ENCODE measurements at regions not wholly inside any gene's neighbourhood (a gene's known extent, or its start where the extent isn't known, plus 50 kb on each side); places are given as distances from the start of the nearest gene placed in this dataset.
A peak's percentile ranks its signal among the peaks of the same experiment; 100 is the strongest.

- DNase-seq (ENCODE audit: extremely low spot score): peak; percentile 38
- CTCF ChIA-PET: interaction anchor here (0.6 to 1.4 kb wide), 3 partner anchors 9 to 163 kb away, joined by 3 to 4 read pairs (median 3); no protein-coding TSS in a partner anchor
- POLR2A ChIA-PET: no interaction called here
These were observed 111.4 kb downstream of the UTP18 start for GRCh38 chr17:51371732-51372151.

GRCh38 chr17:51372345-51373004 is 112.1 kb downstream of the UTP18 start:
- DNase-seq (ENCODE audit: extremely low spot score): peak; percentile 28
- TF ChIP-seq CTCF (IDR thresholded peaks at IDR 0.05; ENCODE audit: control extremely low read depth, extremely low read depth, low read depth, missing control alignments): no peak

More at GRCh38 chr17:51371732-51372151, 111.4 kb downstream of the UTP18 start:
- TF ChIP-seq CTCF (IDR thresholded peaks at IDR 0.05; ENCODE audit: control extremely low read depth, extremely low read depth, low read depth, missing control alignments): peak; percentile 45

GRCh38 chr17:51373489-51374152 is 113.3 kb downstream of the UTP18 start:
- POLR2A ChIA-PET: no interaction called here

More at GRCh38 chr17:51372345-51373004, 112.1 kb downstream of the UTP18 start:
- CTCF ChIA-PET: interaction anchor here (0.6 to 1.4 kb wide), 3 partner anchors 8 to 163 kb away, joined by 3 to 4 read pairs (median 3); no protein-coding TSS in a partner anchor
- POLR2A ChIA-PET: no interaction called here

GRCh38 chr17:51374209-51374608 is 113.9 kb downstream of the UTP18 start:
- ChIA-PET CTCF (interaction anchor here (1.1 to 1.4 kb wide), 3 partner anchors 11 to 19 kb away, joined by 3 read pairs; no protein-coding TSS in a partner anchor), POLR2A (no interaction called here)
- no peak for TF ChIP-seq CTCF (IDR thresholded peaks at IDR 0.05; ENCODE audit: control extremely low read depth, extremely low read depth, low read depth, missing control alignments)

More at GRCh38 chr17:51373489-51374152, 113.3 kb downstream of the UTP18 start:
- CTCF ChIA-PET: interaction anchor here (1.1 to 1.4 kb wide), 3 partner anchors 11 to 20 kb away, joined by 3 read pairs; no protein-coding TSS in a partner anchor
- no peak for TF ChIP-seq CTCF (IDR thresholded peaks at IDR 0.05; ENCODE audit: control extremely low read depth, extremely low read depth, low read depth, missing control alignments)
- no peak for DNase-seq (ENCODE audit: extremely low spot score)

DNA sequence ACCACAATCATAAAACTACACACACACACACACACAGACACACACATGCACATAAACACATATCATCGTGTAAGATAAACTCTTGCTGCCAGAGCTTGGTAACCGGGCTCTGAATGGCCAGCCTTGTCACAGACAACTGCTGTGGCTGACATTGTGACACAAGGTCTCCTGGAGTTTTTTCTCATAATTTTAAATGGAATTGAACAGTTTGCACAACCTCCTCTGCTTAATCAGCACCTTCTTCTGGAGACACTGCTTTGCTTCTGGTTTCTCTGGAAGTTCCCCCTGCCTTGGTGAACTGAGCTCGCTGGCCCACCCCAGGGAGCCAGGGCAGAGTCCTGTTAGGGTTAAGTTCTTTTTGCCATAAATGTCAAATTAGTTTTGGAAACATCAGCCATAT is 115.4 kb downstream of the UTP18 start:
- no peak for DNase-seq (ENCODE audit: extremely low spot score)
- ChIA-PET CTCF (no interaction called here), POLR2A (no interaction called here)
- no peak for TF ChIP-seq CTCF (IDR thresholded peaks at IDR 0.05; ENCODE audit: control extremely low read depth, extremely low read depth, low read depth, missing control alignments)

More at GRCh38 chr17:51374209-51374608, 113.9 kb downstream of the UTP18 start:
- no peak for DNase-seq (ENCODE audit: extremely low spot score)

DNA sequence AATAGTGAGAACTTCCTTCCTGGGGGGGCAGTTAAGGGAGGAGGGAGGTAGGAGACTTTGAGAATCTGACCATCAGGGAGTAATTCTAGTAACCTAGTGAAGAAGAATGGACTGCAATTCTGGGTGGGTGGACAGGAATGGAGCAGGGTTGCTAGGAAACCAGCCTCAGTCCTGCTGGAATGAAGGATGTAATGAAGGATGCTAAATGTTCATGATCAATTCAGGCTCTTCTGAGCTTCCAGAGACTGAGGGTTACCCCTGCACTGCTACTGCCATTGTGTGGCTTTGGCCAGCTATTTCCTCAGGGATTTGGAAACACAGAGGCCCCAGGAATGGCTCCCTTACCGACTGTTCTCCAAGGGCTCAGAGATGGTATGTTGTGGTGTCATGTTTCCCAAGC is 116.4 kb downstream of the UTP18 start:
- no peak for DNase-seq (ENCODE audit: extremely low spot score)
- no peak for TF ChIP-seq CTCF (IDR thresholded peaks at IDR 0.05; ENCODE audit: control extremely low read depth, extremely low read depth, low read depth, missing control alignments)
- CTCF ChIA-PET: interaction anchor here (0.7 kb wide), 1 partner anchor 10 kb away, joined by 3 read pairs; no protein-coding TSS in a partner anchor
- POLR2A ChIA-PET: no interaction called here

Measured in GM10248 (cell line).